Epidermal melanocyte (primary cell): ENCODE measurements at regions not wholly inside any gene's neighbourhood (a gene's known extent, or its start where the extent isn't known, plus 50 kb on each side); places are given as distances from the start of the nearest gene placed in this dataset.
"Not testable (repeated sequence)": the region's sequence is repeated elsewhere in the genome, so short reads cannot be mapped to it uniquely, and the experiment has no call there.

Experiments used
- DNase-seq: peaks from one replicate; pipeline ENCODE4 v3.0.0; 2011; ENCODE audit warnings: low spot score; ENCODE audit not compliant: insufficient read length

GRCh38 chr5:127133071-127133470 lies 59.8 kb upstream of the C5orf63 start:
- DNase-seq = no peak

DNA sequence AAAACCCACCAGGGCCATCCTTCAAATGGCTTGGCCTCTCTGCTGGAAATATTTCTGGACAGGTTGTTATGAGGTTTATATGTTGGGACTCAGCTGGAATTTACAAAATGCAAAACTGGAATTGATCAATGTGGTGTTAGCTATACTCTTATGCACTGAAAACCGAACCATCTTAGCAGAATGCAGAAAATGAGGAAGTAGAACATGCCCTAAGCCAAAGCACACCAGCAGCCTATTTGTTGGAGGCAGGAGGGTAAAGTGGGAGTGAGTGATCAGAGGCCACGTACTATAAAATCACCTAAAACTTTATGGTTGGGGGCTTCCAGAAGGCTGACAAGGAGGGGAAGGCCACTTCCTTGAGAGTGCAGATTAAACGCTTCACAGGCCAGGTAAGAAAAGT lies 63.6 kb upstream of the C5orf63 start:
- DNase-seq = no peak

GRCh38 chr5:127143722-127144121 lies 70.4 kb upstream of the C5orf63 start:
- no peak for DNase-seq

GRCh38 chr5:127153031-127153430 lies 79.7 kb upstream of the C5orf63 start:
- no peak for DNase-seq

DNA sequence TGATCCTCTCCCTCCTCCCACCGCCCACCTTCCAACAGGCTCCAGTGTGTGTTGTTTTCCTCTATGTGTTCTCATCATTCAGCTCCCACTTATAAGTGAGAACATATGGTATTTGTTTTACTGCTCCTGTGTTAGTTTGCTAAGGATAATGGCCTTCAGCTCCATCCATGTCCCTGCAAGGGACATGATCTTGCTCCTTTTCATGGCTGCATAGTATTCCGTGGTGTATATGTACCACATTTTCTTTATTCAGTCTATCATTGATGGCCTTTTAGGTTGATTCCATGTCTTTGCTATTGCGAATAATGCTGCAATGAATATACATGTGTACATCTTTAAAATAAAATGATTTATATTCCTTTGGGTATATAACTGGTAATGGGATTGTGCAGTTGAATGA lies 80.2 kb upstream of the C5orf63 start:
- no peak for DNase-seq

GRCh38 chr5:127163750-127164149 lies 90.4 kb upstream of the C5orf63 start:
- no peak for DNase-seq

DNA sequence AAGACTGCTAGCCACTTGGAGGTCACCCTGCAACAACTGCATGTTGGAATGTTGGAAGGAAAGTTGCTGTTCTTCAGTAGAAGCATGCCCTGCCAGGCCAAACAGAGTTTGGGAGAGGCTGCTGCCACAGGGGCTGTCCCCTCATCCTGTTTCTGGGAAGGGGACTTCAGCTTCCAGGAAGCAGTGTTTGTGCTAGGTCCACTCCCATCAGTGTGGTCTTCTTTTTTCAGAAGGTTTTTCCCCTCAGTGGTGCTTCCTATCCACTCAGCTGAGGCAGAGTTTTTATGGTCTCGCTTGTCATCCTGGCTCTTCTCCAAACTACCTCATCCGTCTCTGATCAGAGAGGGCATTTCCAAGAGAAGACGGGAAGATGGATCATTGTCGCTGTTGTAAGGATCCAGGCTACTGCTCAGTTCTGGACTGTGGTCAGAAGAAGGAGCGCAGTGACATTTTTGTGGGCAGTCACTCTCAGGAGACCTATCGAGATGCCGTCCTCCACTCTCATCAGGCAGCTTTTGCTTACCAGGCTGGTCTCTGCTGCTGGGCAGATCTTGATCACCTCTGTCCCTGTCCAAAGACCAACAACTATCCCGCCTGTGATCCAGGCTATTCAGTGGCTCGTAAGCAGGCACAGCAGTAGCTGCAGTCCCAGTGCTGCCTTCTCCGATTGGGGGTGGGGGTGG lies 97.8 kb upstream of the C5orf63 start:
- DNase-seq = no peak

DNA sequence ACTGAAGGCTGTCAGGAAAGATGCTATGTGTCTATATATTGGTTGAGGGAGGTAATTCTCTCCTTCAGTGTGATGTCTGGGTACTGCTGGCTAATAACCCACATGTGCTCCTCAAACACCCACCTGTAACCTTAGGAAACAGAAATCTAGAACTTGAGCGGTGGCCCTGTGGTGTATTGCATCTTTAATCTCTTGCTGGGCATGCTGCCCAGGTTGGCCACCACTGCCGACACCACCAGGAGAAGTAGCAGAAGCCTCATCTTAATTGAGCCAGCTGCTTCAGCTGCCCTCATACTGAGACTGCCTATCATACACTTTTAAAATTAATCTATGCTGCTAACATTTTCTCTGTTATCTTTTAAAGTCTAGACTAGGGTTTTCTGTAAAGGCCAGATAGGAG lies 103.5 kb upstream of the C5orf63 start:
- no peak for DNase-seq

DNA sequence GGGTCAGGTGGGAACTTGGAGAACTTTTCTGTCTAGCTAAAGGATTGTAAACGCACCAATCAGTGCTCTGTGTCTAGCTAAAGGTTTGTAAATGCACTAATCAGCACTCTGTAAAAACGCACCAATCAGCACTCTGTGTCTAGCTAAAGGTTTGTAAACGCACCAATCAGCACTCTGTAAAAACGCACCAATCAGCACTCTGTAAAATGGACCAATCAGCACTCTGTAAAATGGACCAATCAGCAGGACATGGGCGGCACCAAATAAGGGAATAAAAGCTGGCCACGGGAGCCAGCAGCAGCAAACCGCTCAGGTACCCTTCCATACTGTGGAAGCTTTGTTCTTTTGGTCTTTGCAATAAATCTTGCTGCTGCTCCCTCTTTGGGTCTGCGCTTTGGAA lies 108.0 kb upstream of the MEGF10 start:
- not testable (repeated sequence) for DNase-seq

DNA sequence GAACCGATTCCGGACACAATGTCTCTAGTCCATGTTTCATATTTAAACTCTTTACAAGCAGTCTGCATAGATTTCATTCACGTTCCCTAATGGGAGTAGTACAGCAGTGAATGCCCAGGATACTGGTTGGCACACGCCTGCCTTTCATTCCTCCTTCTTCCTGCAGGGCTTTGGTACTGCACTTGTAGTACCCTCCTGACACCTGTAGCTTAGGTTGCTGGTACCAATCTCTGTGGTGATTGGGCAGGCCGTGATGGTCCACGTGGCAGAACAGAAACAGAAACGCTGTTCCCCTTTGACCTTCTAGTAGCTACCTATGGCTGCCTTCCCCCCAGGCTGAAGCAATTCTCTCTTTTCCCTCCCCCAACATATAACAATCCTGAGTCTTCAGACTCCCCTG lies 107.3 kb upstream of the MEGF10 start:
- no peak for DNase-seq

DNA sequence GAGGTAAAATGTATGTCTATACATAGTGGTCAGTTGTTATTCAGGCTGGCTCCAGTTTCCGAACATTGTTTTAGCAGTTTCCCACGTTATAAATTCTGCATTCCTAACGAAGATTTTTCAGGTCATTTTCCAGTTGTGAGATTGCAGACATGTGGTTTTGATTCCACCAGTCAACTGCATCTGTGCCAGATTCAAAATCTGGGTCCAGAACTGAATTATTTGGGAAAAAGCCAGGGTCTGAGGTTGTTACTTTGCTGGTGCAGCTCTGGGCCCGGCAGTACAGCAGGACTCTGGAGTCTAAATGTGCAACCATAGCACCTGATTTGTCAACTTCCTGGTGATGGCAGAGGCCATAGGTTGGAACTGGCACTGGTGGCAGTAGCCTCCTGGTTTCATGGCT lies 105.7 kb upstream of the MEGF10 start:
- no peak for DNase-seq

GRCh38 chr5:127186657-127187056 lies 103.9 kb upstream of the MEGF10 start:
- DNase-seq = no peak

- no peak for DNase-seq
Observed at GRCh38 chr5:127187706-127188105, 102.9 kb upstream of the MEGF10 start.

GRCh38 chr5:127192150-127192549 lies 98.4 kb upstream of the MEGF10 start:
- no peak for DNase-seq

GRCh38 chr5:127192836-127193338 lies 97.7 kb upstream of the MEGF10 start:
- DNase-seq = no peak

GRCh38 chr5:127196042-127196441 lies 94.6 kb upstream of the MEGF10 start:
- no peak for DNase-seq

- DNase-seq = not testable (repeated sequence)
Observed at GRCh38 chr5:127197402-127198167, 93.0 kb upstream of the MEGF10 start.

DNA sequence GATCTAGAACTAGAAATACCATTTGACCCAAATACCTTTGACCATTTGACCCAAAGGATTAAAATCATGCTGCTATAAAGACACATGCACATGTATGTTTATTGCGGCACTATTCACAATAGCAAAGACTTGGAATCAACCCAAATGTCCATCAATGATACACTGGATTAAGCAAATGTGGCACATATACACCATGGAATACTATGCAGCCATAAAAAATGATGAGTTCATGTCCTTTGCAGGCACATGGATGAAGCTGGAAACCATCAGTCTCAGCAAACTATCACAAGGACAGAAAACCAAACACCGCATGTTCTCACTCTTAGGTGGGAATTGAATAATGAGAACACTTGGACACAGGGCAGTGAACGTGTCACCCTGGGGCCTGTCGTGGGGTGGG lies 87.9 kb upstream of the MEGF10 start:
- DNase-seq = not testable (repeated sequence)

DNA sequence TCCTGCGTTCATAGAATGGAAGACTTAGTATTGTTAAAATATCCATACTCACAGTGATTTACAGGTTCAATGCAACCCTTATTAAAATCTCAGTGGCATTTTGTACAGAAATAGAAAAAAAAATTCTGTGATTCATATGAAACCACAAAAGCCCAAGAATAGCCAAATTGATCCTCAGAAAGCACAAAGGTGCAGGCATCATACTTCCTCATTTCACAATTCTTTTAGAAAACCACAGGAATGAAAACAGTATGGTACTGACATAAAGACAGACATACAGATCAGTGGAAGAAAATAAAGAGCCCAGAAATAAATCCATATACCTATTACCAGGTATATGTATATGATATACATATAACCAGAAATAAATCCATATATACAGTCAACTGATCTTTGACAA lies 86.8 kb upstream of the MEGF10 start:
- DNase-seq = no peak

GRCh38 chr5:127205147-127205546 lies 85.4 kb upstream of the MEGF10 start:
- no peak for DNase-seq

DNA sequence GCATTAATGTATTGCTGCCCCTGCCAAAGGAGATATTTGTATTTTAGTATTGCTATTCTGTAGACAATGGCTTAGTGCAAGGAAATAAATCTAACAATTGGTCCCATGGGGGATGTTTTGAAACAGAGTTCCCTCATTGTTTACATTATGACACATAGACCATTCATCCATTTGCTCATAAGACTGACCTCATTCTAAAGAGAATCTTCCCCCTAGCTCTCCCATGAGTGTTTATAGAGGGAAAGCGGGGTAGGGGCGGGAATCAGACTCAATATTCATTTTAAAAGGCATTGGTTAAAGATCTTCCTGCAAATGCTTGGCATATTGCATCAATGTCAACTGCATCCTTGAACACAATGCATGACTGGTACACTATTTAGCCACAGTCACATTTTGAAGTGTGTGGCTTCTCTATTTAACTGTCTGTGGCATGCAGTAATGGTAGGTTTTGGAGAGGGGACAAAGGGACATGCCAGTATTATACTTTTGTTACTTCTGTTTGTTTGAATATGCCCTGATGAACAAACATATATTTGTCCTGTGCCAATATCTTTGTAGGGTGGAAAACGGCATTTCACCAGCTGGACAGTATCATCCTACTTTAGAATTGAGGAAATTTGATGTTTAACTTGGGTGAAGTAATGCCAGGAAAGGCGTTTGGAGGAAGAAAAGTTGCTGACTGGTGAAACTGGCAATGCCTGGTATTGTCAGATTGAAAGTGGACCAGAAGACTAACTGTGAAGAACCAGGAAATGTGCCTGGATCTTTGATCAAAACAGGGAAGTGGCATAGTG lies 84.1 kb upstream of the MEGF10 start:
- DNase-seq = peak; percentile 28

DNA sequence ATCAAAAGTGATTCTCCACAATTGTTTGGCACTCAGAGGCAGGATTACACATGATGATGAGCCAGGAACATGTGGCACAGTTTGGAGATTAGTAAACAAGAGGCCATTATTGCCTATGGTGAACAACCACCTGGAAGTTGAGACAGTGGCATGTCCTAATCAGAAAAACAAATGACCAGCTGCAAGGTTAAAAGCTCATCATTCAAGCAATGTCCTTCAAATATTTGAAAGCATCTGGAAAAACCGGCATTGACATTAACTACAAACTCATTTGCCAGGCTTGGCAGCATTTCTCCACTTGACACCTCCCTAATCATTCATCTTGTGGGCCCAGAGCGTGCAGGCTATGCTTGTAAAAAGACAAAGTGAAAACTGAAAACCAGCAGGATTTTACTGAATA lies 80.6 kb upstream of the MEGF10 start:
- DNase-seq = no peak
